HG03175 (cell line): ENCODE measurements at regions not wholly inside any gene's neighbourhood (a gene's known extent, or its start where the extent isn't known, plus 50 kb on each side); places are given as distances from the start of the nearest gene placed in this dataset.

ENCODE experiments used
- ATAC-seq: cut with Tn5 transposase; IDR thresholded peaks from one replicate; pipeline ENCODE4 v1.9.1; 2021; ENCODE audit warnings: mild to moderate bottlenecking, moderate library complexity; ENCODE audit not compliant: unreplicated experiment

GRCh38 chr10:130875897-130876472, 435.5 kb downstream of the TCERG1L start:
- ATAC-seq = no peak

DNA sequence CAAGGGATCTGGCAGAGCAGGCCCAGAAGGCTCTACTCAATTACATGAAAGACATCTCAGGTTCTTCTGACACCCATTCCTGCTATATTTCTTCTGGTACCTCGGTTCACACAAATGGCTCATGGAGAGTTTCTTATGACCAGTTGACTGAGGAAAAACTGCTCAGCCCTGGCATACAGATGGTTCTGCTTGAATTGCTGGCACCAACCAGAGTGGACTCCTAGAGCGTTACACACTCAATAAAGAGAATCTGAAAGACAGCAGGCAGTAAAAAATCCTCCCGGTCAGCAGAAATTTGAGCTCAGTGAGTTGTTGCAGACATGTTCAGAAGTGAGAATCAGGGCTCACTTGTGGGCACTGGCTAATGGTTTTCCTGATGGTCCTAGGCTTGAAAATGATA, 434.4 kb downstream of the TCERG1L start:
- no peak for ATAC-seq

DNA sequence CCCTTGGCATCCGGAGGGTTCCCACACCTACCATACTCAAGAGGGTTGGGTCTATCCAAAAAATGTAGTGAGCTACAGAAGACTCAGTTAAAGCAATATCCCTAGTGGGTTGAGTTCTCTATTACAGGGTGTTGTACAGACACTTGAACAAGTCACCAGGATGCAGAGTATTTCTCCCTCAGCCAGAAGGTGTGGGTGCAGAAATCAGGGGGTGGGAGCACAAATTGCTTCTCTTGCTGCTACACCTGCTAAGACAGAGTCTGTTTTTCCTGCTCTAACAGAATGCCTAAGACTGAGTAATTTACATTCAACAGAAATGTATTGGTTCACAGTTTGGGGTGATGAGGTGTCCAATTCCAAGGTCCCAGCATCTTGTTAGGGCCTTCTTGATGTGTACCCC, 433.4 kb downstream of the TCERG1L start:
- no peak for ATAC-seq

DNA sequence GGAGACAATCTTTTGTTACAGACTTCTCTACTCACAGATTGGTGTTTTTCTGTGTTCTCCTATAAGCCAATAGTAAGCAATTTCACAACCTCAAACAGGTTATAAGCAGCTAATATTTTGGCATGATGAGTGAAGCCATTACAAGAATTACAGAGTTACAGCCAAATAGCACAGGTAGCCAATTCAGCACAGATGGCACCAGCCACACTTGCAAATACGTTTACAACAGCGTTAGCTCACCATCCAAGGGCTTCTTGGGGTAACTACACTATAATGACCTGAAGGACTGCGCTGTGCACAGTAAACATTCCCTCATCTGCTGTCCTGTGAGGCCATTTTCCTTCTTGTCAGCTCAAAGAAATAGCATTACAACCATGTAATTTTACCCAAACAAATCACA, 428.6 kb downstream of the TCERG1L start:
- no peak for ATAC-seq

DNA sequence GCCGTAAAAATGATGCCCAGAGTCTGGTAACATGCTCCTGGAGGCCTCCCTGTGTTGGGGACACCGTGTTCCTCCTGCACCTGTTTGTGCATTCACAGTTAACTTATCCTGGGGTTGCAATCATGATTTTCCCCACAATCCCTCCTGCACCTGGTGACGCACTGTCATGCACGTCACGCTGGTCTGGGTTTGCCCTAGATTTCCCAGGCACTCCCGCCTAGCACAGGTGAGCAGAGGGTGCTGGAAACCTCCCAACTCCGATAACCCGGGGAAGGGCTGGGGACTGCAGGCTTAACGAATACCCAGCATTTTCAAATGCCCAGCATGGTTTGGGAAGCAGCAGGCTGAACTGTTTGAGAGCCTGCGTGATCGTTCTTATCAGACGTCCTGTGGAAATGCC, 427.1 kb downstream of the TCERG1L start:
- ATAC-seq = no peak

DNA sequence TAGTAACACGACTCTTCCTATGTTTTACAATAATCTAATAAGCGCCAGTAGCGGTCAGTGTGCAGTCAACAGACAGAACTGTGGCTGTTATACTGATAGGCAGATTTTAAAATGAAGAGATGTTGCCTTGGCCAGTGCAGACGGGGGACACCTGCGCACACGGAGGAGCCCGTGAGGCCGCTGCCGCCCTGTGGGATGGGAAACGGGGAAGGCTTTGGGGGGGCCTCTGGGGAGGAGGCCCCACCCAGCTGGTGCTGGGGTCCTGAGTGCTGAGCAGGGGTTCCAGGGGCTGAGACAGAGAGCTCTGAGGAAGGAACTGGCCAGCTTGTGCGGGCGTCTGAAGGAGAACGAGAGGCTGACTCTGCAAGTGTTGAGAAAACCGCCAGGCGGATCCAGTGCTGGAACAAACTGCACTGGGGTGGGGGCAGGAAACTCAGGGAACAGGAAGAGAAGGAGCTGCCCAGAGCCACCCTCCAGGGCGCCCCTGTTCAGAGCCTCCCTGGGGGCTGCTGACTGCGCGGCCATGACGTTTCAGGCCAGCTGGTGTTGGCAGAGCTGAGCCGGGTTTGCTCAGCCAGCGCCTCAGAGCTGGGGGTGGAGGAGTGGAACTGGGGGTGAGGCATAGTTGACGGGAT, 426.4 kb downstream of the TCERG1L start:
- no peak for ATAC-seq

- ATAC-seq = no peak
Measured at GRCh38 chr10:130887170-130887569, 424.4 kb downstream of the TCERG1L start.

DNA sequence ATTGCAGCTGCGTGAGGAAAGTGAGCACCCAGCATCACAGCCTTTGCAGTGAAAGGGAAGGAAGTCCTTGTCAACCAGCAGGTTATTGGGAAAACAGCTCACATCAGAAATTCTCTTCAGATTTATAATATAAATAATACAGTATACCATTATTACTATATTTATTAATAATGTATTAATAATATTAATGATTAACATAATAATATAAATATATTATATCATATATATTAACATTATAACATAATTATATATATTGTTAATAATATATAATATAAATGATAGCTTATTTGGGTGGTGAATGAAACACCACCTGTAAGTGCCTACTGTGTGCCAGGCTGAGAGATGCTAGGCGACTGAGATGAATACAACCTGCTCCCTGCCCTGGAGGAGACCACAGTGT, 423.0 kb downstream of the TCERG1L start:
- no peak for ATAC-seq

GRCh38 chr10:130889240-130889639, 422.3 kb downstream of the TCERG1L start:
- no peak for ATAC-seq

DNA sequence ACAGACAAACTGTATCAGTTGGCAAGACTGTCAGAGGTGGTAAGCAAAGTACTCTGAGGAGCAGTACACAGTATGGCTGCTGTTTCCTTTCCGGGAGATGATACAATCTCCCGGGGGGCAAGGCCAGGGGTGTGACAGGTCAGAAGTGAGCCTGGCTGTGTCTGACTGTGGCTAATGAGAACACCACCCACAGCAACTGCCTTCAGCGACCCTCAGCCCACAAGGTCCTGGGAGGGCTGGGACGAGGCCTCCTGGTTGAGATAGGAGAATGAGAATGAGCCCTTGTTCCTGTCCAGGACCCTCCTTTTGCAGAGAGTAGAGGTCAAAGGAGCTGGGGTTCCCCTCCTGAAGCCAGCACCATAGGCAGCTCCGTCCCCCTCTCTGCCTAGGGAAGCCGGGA, 421.7 kb downstream of the TCERG1L start:
- no peak for ATAC-seq

GRCh38 chr10:130891066-130891465, 420.5 kb downstream of the TCERG1L start:
- ATAC-seq = no peak

GRCh38 chr10:130894471-130894870, 417.1 kb downstream of the TCERG1L start:
- no peak for ATAC-seq

DNA sequence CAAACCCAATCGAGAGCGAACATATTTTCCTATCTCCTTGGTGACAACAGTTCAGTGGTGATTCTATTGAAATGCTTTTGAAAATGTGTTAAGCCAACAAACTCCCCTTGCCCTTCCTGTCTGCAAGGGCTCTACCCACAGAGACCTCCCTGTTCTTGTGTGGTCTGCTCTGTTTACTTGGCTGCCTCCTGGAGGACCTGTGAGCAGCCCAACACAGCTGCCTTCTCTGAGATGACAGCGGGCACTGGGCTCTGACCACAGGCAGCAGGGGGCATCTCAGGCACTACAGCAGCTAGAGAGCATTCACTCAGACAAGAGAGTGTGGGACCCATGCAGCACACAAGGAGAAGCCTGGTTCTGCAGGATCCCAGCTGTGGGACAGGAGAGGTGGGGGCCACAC, 416.4 kb downstream of the TCERG1L start:
- no peak for ATAC-seq

- no peak for ATAC-seq
Measured at GRCh38 chr10:130897815-130898214, 413.7 kb downstream of the TCERG1L start.

DNA sequence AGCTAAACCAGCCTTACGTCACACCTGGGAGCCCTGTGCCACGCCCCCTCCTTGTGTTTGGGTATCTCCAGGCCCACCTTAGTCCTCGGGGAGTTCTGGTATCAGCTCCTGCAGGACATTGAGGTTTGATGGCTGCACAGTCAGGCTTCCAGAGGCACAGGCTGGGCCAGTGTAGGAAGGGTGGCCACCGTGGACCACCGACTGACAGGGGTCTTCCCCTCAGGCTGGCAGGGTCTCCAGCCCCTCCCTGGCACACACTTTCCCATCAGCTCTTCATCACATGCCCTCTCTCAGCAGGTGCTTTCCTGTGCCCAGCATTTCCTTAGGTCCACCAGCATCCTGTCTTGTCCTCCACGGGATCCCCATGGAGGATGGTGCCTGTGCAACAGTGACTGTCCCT, 413.1 kb downstream of the TCERG1L start:
- no peak for ATAC-seq

DNA sequence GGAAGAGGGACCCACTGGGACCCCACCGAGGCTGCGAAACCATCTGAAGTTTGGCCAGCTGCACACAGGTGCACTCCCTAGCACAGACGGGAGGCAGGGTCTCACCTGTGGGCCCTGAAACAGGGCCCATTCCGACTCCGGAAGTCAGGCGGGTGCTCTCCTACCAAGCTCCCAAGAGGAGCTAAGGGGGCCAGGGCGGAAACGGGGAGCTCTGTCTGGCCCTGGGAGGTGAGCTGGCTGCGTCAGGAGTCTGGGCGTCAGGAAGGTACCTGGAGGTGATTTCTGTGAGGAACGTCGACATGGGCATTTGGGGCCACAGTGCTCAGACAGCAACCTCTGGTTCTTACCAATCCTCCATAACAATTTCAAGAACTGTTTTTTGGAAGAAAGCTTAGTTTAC, 411.7 kb downstream of the TCERG1L start:
- ATAC-seq = no peak

GRCh38 chr10:130900441-130901160, 410.9 kb downstream of the TCERG1L start:
- no peak for ATAC-seq

DNA sequence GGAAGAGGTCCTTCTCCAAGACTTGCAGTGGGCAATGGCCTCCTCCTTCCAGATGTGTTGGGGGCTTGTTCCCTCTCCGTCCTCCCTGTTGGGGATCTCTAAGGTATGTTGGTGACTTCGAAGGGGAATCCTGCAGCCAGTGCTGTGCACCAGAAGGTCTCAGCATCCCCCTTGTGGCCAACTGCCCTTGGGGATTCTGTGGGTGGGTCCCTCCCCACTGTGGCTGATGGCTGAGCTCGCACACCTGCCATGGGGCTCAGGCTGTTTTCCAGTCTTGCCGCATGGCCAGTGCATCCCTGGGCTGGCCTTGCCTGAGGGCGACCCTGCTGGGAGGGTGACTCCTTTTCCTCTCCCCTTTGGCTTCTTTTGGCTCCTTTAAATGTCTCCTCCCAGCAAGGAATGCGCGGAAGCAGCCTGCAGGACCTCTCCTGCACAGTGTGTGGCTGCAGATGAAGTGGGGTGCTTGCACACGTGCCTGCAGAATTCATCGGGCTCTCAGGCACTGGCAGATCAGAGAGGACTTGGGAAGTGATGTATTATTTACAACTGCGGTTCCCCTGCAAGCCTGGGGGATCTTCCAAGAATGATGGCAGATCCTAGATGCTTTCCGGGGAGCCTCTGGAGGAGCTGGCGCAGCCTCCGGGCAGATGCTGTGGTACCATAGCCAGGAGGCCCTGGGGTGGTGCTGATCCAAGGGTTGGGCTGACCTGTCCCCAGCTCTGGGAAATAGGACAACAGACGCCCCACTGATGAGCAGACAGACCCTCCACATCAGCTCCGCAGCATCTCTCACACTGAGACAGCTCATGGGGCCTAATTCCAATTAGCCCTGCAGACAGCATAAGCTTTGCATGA, 410.0 kb downstream of the TCERG1L start:
- ATAC-seq = no peak

- ATAC-seq = no peak
Measured at GRCh38 chr10:130902471-130902870, 409.1 kb downstream of the TCERG1L start.

- ATAC-seq = no peak
Measured at GRCh38 chr10:130902929-130903328, 408.6 kb downstream of the TCERG1L start.

DNA sequence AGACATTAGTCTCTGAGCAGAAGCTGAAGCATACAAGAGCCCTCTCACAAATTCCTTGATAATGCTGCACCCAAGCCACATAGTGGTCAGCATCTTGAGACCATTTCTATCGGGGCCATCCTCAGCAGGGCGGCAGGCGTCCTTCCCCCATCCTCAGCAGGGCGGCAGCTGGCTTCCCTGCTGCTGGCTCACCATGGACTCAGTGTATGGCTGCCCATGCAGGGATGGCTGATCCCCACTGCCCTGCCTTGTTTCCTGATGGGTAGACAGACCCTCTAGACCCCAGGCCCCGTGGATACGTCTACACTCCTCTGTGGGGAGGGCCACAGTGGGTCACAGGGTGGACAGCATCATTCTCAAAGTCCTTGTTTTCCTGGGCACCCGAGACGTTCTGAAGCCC, 406.8 kb downstream of the TCERG1L start:
- ATAC-seq = no peak

DNA sequence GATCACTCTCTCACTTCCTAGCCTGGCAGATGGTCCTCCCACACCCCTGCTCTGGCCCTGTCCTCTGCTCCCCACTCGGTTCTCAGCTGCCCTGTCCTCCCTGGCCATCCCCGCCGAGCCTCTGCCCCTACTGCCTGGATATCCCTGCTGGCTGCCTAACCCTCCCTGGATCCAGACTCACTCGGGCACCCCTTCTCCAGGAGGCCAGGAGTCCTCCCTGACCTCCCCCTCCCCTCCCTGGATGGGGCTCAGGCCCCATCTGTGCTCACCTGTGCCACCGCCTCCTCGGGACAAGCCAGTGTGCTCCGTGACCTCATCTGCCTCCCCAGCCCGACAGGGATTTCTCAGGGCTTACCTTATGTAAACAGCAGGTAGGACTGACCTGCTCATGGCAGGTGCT, 406.1 kb downstream of the TCERG1L start:
- no peak for ATAC-seq
